Sigmoid colon (tissue), 4 donors: ENCODE measurements at regions not wholly inside any gene's neighbourhood (a gene's known extent, or its start where the extent isn't known, plus 50 kb on each side); places are given as distances from the start of the nearest gene placed in this dataset.

Experiments
- EP300 ChIP-seq, 4 donors: sonication (generic); formaldehyde crosslinking; IDR thresholded peaks; one replicate each; pipeline ENCODE4 v1.6.1; 2017; ENCODE audit warnings: antibody characterized with exemption in 4 of 4
- POLR2A ChIP-seq, 2 donors: fragments of 450-650 bp; IDR thresholded peaks; one replicate each; pipeline ENCODE4 v1.6.1; 2016; ENCODE audit warnings: antibody characterized with exemption in 2 of 2, mild to moderate bottlenecking in 2 of 2, moderate library complexity in 2 of 2
- TF ChIP-seq, protein P1 (sequence below), 4 experiments: fragments of 450-650 bp in 3 of 4; fragments of 200-600 bp in 1 of 4; IDR thresholded peaks; one replicate each; pipeline ENCODE4 v1.5.1; 2016 to 2019; ENCODE audit warnings: antibody characterized with exemption in 4 of 4, mild to moderate bottlenecking in 3 of 4, moderate library complexity in 2 of 4

DNA sequence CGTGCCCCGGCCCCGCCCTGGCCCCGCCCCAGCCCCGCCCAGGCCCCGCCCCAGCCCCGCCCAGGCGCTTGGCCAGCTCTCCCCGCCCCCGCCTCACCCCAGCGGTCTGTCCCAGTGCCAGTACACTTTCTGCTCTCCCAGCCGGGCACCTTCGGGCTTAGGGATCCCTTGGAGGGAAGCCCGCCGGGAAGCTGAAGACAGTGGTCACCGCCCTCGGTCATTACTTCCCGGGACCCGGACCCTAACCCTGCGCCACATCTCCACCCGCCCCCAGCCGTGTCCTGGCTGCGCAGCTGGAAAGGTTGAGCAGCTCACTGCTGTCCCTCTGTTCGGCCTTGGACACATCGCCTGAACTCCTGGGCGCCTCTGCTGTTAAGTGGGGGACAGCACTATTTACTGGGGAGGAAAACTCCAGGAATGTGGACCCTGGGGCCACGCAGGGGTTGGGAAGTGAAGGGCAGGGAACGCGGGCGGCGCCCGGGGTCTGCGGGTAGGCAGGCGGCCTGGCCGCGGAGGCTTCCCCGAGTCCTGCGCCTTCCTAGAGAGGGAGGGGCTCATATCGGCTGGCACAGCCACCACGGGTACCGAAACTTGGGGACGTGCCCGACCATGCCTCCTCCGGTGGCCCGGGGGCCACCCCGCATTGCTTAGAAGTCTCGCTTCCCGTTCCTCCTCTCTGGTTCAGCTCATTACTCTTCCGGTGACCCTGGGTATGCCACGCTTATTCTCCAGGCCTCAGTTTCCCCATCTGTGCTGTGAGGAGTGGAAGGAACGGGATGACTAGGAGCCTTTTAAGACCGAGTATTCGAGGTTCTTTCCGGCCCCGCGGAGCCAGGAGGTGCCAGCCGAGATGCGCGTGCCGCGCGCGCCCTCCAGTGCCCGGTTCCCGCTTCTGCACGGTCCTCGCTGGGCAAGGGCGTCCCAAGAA, 121.0 kb downstream of the GYPC start:
- TF ChIP-seq, protein P1, sequence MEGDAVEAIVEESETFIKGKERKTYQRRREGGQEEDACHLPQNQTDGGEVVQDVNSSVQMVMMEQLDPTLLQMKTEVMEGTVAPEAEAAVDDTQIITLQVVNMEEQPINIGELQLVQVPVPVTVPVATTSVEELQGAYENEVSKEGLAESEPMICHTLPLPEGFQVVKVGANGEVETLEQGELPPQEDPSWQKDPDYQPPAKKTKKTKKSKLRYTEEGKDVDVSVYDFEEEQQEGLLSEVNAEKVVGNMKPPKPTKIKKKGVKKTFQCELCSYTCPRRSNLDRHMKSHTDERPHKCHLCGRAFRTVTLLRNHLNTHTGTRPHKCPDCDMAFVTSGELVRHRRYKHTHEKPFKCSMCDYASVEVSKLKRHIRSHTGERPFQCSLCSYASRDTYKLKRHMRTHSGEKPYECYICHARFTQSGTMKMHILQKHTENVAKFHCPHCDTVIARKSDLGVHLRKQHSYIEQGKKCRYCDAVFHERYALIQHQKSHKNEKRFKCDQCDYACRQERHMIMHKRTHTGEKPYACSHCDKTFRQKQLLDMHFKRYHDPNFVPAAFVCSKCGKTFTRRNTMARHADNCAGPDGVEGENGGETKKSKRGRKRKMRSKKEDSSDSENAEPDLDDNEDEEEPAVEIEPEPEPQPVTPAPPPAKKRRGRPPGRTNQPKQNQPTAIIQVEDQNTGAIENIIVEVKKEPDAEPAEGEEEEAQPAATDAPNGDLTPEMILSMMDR (IDR thresholded peaks at IDR 0.05), result peak; percentile 78 to 91 (median 88)
- TF ChIP-seq POLR2A (IDR thresholded peaks at IDR 0.05), result no peak
- no peak for TF ChIP-seq EP300 (IDR thresholded peaks at IDR 0.05)
